ENCODE measurements at regions not wholly inside any gene's neighbourhood (a gene's known extent, or its start where the extent isn't known, plus 50 kb on each side); places are given as distances from the start of the nearest gene placed in this dataset.
A peak's percentile ranks its signal among the peaks of the same experiment; 100 is the strongest.

GRCh38 chr2:120579916-120580685 lies 155.6 kb upstream of the GLI2 start:
- no peaks in the 10 kb centered on the region for H3K36me3 ChIP-seq
- H3K9me3 ChIP-seq = no peaks in the 10 kb centered on the region
- no peak for TF ChIP-seq POLR2A (IDR thresholded peaks at IDR 0.05)
- TF ChIP-seq, protein P1, sequence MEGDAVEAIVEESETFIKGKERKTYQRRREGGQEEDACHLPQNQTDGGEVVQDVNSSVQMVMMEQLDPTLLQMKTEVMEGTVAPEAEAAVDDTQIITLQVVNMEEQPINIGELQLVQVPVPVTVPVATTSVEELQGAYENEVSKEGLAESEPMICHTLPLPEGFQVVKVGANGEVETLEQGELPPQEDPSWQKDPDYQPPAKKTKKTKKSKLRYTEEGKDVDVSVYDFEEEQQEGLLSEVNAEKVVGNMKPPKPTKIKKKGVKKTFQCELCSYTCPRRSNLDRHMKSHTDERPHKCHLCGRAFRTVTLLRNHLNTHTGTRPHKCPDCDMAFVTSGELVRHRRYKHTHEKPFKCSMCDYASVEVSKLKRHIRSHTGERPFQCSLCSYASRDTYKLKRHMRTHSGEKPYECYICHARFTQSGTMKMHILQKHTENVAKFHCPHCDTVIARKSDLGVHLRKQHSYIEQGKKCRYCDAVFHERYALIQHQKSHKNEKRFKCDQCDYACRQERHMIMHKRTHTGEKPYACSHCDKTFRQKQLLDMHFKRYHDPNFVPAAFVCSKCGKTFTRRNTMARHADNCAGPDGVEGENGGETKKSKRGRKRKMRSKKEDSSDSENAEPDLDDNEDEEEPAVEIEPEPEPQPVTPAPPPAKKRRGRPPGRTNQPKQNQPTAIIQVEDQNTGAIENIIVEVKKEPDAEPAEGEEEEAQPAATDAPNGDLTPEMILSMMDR (IDR thresholded peaks at IDR 0.05) = no peak
- intact Hi-C loops (cut with DNase I) = no loop called here
- H3K27me3 ChIP-seq = no peaks in the 10 kb centered on the region
- no peak overlapping the region for H3K27ac ChIP-seq
- 59% methylated on average over 6 of the region's 11 CpGs for WGBS (ENCODE audit: insufficient coverage, low coverage, low lambda C conversion rate, missing lambda C conversion rate)
- H3K4me3 ChIP-seq = no peak overlapping the region
- ATAC-seq (peak in 2 of 4 donors; percentile 17 to 69), DNase-seq (no peak)
- no peaks in the 10 kb centered on the region for H3K4me1 ChIP-seq

DNA sequence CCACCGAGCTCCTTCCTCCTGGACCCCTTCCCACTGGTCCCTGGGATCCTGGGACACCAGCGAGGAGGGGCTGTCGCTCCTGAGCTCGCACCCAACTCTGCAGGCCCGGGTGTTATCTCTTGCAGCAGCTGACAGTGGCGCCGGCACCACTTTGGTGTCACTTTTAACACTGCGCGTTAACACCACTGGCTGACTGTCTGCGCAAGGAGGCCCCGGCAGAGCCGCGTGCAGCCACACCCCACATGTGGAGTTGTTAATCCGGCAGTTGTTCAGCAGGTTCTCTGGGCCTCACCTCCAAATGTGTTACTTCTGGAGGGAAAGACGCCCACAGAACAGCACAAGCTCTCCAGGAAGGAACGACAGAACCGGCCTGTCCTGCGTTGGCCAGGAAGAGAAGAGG lies 155.0 kb upstream of the GLI2 start:
- WGBS (ENCODE audit: insufficient coverage, low coverage, low lambda C conversion rate, missing lambda C conversion rate) = 48% methylated on average over 6 of the region's 18 CpGs
- Histone ChIP-seq H3K9me3 (no peaks in the 10 kb centered on the region), H3K4me1 (no peaks in the 10 kb centered on the region), H3K27ac (no peak overlapping the region), H3K27me3 (no peaks in the 10 kb centered on the region), H3K4me3 (no peak overlapping the region), H3K36me3 (no peaks in the 10 kb centered on the region)
- DNase-seq (no peak), ATAC-seq (peak in 1 of 4 donors; percentile 28)
- intact Hi-C loops (cut with DNase I) = no loop called here
- TF ChIP-seq, protein P1 (IDR thresholded peaks at IDR 0.05) = no peak
- no peak for TF ChIP-seq POLR2A (IDR thresholded peaks at IDR 0.05)

- no peaks in the 10 kb centered on the region for H3K27me3 ChIP-seq
- H3K36me3 ChIP-seq = no peaks in the 10 kb centered on the region
- no peak for ATAC-seq
- H3K27ac ChIP-seq = no peak overlapping the region
- peaks cover 0 to 5% (median 0%) of the 10 kb centered on the region in 4 donors for H3K4me1 ChIP-seq
- intact Hi-C loops (cut with DNase I) = no loop called here
- WGBS (ENCODE audit: insufficient coverage, low coverage, low lambda C conversion rate, missing lambda C conversion rate) = 77% methylated on average over 5 of the region's 5 CpGs
- no peaks in the 10 kb centered on the region for H3K9me3 ChIP-seq
- DNase-seq = no peak
- H3K4me3 ChIP-seq = no peak overlapping the region
- TF ChIP-seq POLR2A (IDR thresholded peaks at IDR 0.05) = no peak
- TF ChIP-seq, protein P1 (IDR thresholded peaks at IDR 0.05) = no peak
Measured at GRCh38 chr2:120583121-120583520, 152.5 kb upstream of the GLI2 start.

GRCh38 chr2:120583851-120584570 lies 151.7 kb upstream of the GLI2 start:
- Histone ChIP-seq H3K4me3 (no peak overlapping the region), H3K27ac (no peak overlapping the region), H3K4me1 (peaks cover 0 to 5% (median 0%) of the 10 kb centered on the region in 4 donors), H3K36me3 (no peaks in the 10 kb centered on the region), H3K9me3 (no peaks in the 10 kb centered on the region), H3K27me3 (no peaks in the 10 kb centered on the region)
- TF ChIP-seq POLR2A (IDR thresholded peaks at IDR 0.05) = no peak
- TF ChIP-seq, protein P1 (IDR thresholded peaks at IDR 0.05) = no peak
- DNase-seq (no peak), ATAC-seq (no peak)
- intact Hi-C loops (cut with DNase I) = no loop called here
- WGBS (ENCODE audit: insufficient coverage, low coverage, low lambda C conversion rate, missing lambda C conversion rate) = 86% methylated on average over 1 of the region's 1 CpG
